CD4-positive, CD25-positive, alpha-beta regulatory T cell (primary cell): ENCODE measurements at regions not wholly inside any gene's neighbourhood (a gene's known extent, or its start where the extent isn't known, plus 50 kb on each side); places are given as distances from the start of the nearest gene placed in this dataset.

Experiments
- ATAC-seq, 2 donors: fragments of 150-1000 bp; cut with Tn5 transposase; one replicate each; pipeline ENCODE4 v1.10.0; 2021; ENCODE audit warnings: low read depth in 2 of 2, moderate number of reproducible peaks in 2 of 2, moderate library complexity in 1 of 2
- DNase-seq, 3 donors: peaks; one replicate each; pipeline versions ENCODE4 v3.0.0 to v3.0.0-alpha.2; 2012 to 2022; ENCODE audit warnings: mixed read lengths in 1 of 3
- H3K27ac ChIP-seq: one replicate; pipeline ENCODE4 v1.7.0; 2013; ENCODE audit warnings: mild to moderate bottlenecking, low read length; ENCODE audit not compliant: insufficient read depth, poor library complexity, severe bottlenecking
- H3K27me3 ChIP-seq: one replicate; pipeline ENCODE4 v1.7.0; 2013; ENCODE audit warnings: low read length; ENCODE audit not compliant: control insufficient read depth, insufficient read depth
- H3K36me3 ChIP-seq: one replicate; pipeline ENCODE4 v1.7.0; 2013; ENCODE audit warnings: mild to moderate bottlenecking, low read length, moderate library complexity; ENCODE audit not compliant: control insufficient read depth, insufficient read depth
- H3K4me1 ChIP-seq: 2 replicates; pipeline ENCODE4 v1.7.0; 2013; ENCODE audit warnings: mild to moderate bottlenecking, low read length; ENCODE audit not compliant: insufficient read depth, control insufficient read depth, poor library complexity, severe bottlenecking
- H3K4me3 ChIP-seq: one replicate; pipeline ENCODE4 v1.7.0; 2013; ENCODE audit warnings: low read depth, mild to moderate bottlenecking, low read length, moderate library complexity
- H3K9me3 ChIP-seq, 2 experiments: 1 replicate in 1 of 2; 2 replicates in 1 of 2; pipeline ENCODE4 v1.7.0; 2013; ENCODE audit warnings: low read length in 2 of 2, mild to moderate bottlenecking in 1 of 2, moderate library complexity in 1 of 2; ENCODE audit not compliant: control insufficient read depth in 2 of 2
- H3K27ac Mint-ChIP-seq, 3 donors: one replicate each; pipeline ENCODE4 v1.8.0; 2020 to 2022; ENCODE audit warnings: mild to moderate bottlenecking in 3 of 3, mixed read lengths in 3 of 3, moderate library complexity in 2 of 3
- H3K27me3 Mint-ChIP-seq: one replicate; pipeline ENCODE4 v1.8.0; 2022; ENCODE audit warnings: mild to moderate bottlenecking, mixed read lengths
- H3K36me3 Mint-ChIP-seq: one replicate; pipeline ENCODE4 v1.8.0; 2020; ENCODE audit warnings: mixed read lengths
- H3K4me1 Mint-ChIP-seq, 4 donors: one replicate each; pipeline ENCODE4 v1.8.0; 2020 to 2022; ENCODE audit warnings: mixed read lengths in 4 of 4, mild to moderate bottlenecking in 1 of 4
- H3K4me3 Mint-ChIP-seq, 4 donors: one replicate each; pipeline ENCODE4 v1.8.0; 2020 to 2022; ENCODE audit warnings: mild to moderate bottlenecking in 4 of 4, mixed read lengths in 4 of 4, moderate library complexity in 3 of 4
- H3K9me3 Mint-ChIP-seq, 7 donors: one replicate each; pipeline ENCODE4 v1.8.0; 2020 to 2022; ENCODE audit warnings: mixed read lengths in 7 of 7, mild to moderate bottlenecking in 3 of 7, moderate library complexity in 2 of 7

DNA sequence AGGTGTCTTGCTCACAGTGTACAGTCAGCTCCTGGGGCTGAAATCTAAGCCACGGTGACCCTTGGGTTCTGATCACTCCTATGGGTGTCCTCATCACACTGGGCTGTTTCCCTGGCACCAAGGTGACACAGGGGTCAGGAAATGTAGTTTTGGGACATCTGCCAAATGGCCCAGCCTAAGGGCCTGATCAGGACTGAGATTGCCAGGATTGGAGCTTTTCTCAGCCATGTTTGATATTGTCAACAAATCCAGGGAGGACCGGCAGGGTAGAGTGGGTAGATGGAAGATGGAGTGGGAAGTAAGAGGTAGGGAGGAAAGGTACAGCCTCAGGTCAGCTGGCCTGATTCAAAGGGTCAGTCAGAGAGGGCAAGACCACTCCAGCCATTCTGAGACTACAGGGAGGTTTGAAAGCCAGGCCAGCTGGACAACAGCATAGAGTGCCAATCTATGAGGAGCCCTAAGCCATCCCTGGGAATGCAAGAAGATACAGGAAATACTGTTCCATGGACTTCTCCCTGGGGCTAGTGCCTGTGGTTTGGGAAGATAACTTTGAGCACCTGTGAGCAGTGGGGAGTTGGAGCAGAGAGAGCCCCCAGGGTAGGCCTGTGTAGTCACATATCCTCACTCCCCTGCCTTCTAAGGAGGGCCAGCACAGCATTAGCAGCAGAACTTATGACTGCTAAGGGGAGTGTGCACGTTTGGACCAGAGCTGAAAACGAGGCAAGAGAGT lies 377.3 kb upstream of the ZMIZ1 start:
- no peaks in the 10 kb centered on the region for H3K36me3 ChIP-seq
- Mint-ChIP-seq H3K4me1 (no peaks in the 10 kb centered on the region), H3K27ac (no peak overlapping the region), H3K36me3 (no peaks in the 10 kb centered on the region), H3K4me3 (no peak overlapping the region), H3K9me3 (peaks cover 0 to 3% (median 0%) of the 10 kb centered on the region in 7 donors), H3K27me3 (peaks cover 8% of the 10 kb centered on the region)
- DNase-seq (no peak), ATAC-seq (no peak)
- no peak overlapping the region for H3K27ac ChIP-seq
- no peaks in the 10 kb centered on the region for H3K4me1 ChIP-seq
- no peaks in the 10 kb centered on the region for H3K9me3 ChIP-seq
- peaks cover 4% of the 10 kb centered on the region for H3K27me3 ChIP-seq
- H3K4me3 ChIP-seq: no peak overlapping the region

- no peak overlapping the region for H3K4me3 Mint-ChIP-seq
- Histone ChIP-seq H3K4me1 (no peaks in the 10 kb centered on the region), H3K27me3 (peaks cover 4% of the 10 kb centered on the region), H3K4me3 (no peak overlapping the region), H3K27ac (no peak overlapping the region), H3K9me3 (no peaks in the 10 kb centered on the region), H3K36me3 (no peaks in the 10 kb centered on the region)
- H3K27me3 Mint-ChIP-seq: peaks cover 8% of the 10 kb centered on the region
- H3K36me3 Mint-ChIP-seq: no peaks in the 10 kb centered on the region
- DNase-seq (no peak), ATAC-seq (no peak)
- peaks cover 0 to 3% (median 0%) of the 10 kb centered on the region in 7 donors for H3K9me3 Mint-ChIP-seq
- no peaks in the 10 kb centered on the region for H3K4me1 Mint-ChIP-seq
- H3K27ac Mint-ChIP-seq: no peak overlapping the region
Measured at GRCh38 chr10:78692071-78692470, 376.7 kb upstream of the ZMIZ1 start.

GRCh38 chr10:78695846-78696245 lies 372.9 kb upstream of the ZMIZ1 start:
- H3K27me3 ChIP-seq: peaks cover 4% of the 10 kb centered on the region
- no peaks in the 10 kb centered on the region for H3K4me1 ChIP-seq
- Mint-ChIP-seq H3K4me1 (no peaks in the 10 kb centered on the region), H3K36me3 (no peaks in the 10 kb centered on the region), H3K27me3 (peaks cover 13% of the 10 kb centered on the region), H3K4me3 (no peak overlapping the region), H3K9me3 (peaks cover 0 to 1% (median 0%) of the 10 kb centered on the region in 7 donors), H3K27ac (no peak overlapping the region)
- no peaks in the 10 kb centered on the region for H3K9me3 ChIP-seq
- no peak overlapping the region for H3K4me3 ChIP-seq
- no peak for ATAC-seq
- DNase-seq: no peak
- H3K27ac ChIP-seq: no peak overlapping the region
- no peaks in the 10 kb centered on the region for H3K36me3 ChIP-seq

- H3K4me1 ChIP-seq: no peaks in the 10 kb centered on the region
- no peaks in the 10 kb centered on the region for H3K9me3 ChIP-seq
- H3K4me1 Mint-ChIP-seq: no peaks in the 10 kb centered on the region
- DNase-seq: no peak
- H3K36me3 Mint-ChIP-seq: no peaks in the 10 kb centered on the region
- H3K27me3 ChIP-seq: peaks cover 4% of the 10 kb centered on the region
- peaks cover 16% of the 10 kb centered on the region for H3K27me3 Mint-ChIP-seq
- H3K9me3 Mint-ChIP-seq: peaks cover 0 to 1% (median 0%) of the 10 kb centered on the region in 7 donors
- no peak overlapping the region for H3K4me3 Mint-ChIP-seq
- H3K27ac ChIP-seq: no peak overlapping the region
- H3K36me3 ChIP-seq: no peaks in the 10 kb centered on the region
- ATAC-seq: no peak
- H3K4me3 ChIP-seq: no peak overlapping the region
- no peak overlapping the region for H3K27ac Mint-ChIP-seq
Measured at GRCh38 chr10:78696791-78697395, 371.9 kb upstream of the ZMIZ1 start.

- H3K27ac Mint-ChIP-seq: no peak overlapping the region
Measured at GRCh38 chr10:78699971-78700370, 368.8 kb upstream of the ZMIZ1 start.

GRCh38 chr10:78700413-78700812 lies 368.4 kb upstream of the ZMIZ1 start:
- Histone ChIP-seq H3K4me3 (no peak overlapping the region), H3K27ac (no peak overlapping the region), H3K9me3 (no peaks in the 10 kb centered on the region), H3K27me3 (no peaks in the 10 kb centered on the region), H3K36me3 (no peaks in the 10 kb centered on the region), H3K4me1 (no peaks in the 10 kb centered on the region)
- ATAC-seq: no peak
- Mint-ChIP-seq H3K4me1 (no peaks in the 10 kb centered on the region), H3K27ac (no peak overlapping the region), H3K27me3 (peaks cover 14% of the 10 kb centered on the region), H3K4me3 (no peak overlapping the region), H3K9me3 (peaks cover 0 to 1% (median 0%) of the 10 kb centered on the region in 7 donors), H3K36me3 (no peaks in the 10 kb centered on the region)
- no peak for DNase-seq

More at GRCh38 chr10:78699971-78700370, 368.8 kb upstream of the ZMIZ1 start:
- H3K9me3 Mint-ChIP-seq: peaks cover 0 to 1% (median 0%) of the 10 kb centered on the region in 7 donors
- Histone ChIP-seq H3K36me3 (no peaks in the 10 kb centered on the region), H3K4me3 (no peak overlapping the region), H3K4me1 (no peaks in the 10 kb centered on the region), H3K9me3 (no peaks in the 10 kb centered on the region), H3K27me3 (no peaks in the 10 kb centered on the region), H3K27ac (no peak overlapping the region)
- no peaks in the 10 kb centered on the region for H3K4me1 Mint-ChIP-seq
- ATAC-seq: no peak
- H3K27me3 Mint-ChIP-seq: peaks cover 14% of the 10 kb centered on the region
- DNase-seq: no peak
- H3K4me3 Mint-ChIP-seq: no peak overlapping the region
- no peaks in the 10 kb centered on the region for H3K36me3 Mint-ChIP-seq

- no peak overlapping the region for H3K4me3 Mint-ChIP-seq
- no peak for DNase-seq
- H3K27me3 Mint-ChIP-seq: peaks cover 14% of the 10 kb centered on the region
- peaks cover 0 to 1% (median 0%) of the 10 kb centered on the region in 7 donors for H3K9me3 Mint-ChIP-seq
- no peak for ATAC-seq
- H3K9me3 ChIP-seq: no peaks in the 10 kb centered on the region
- H3K4me3 ChIP-seq: no peak overlapping the region
- no peaks in the 10 kb centered on the region for H3K36me3 Mint-ChIP-seq
- H3K27ac ChIP-seq: no peak overlapping the region
- H3K27me3 ChIP-seq: no peaks in the 10 kb centered on the region
- H3K4me1 ChIP-seq: no peaks in the 10 kb centered on the region
- H3K27ac Mint-ChIP-seq: peak overlapping the region in 1 of 3 donors; percentile 92
- H3K36me3 ChIP-seq: no peaks in the 10 kb centered on the region
- H3K4me1 Mint-ChIP-seq: no peaks in the 10 kb centered on the region
Measured at GRCh38 chr10:78700816-78701520, 367.8 kb upstream of the ZMIZ1 start.
